Bronchial epithelial cell (primary cell): ENCODE measurements at regions not wholly inside any gene's neighbourhood (a gene's known extent, or its start where the extent isn't known, plus 50 kb on each side); places are given as distances from the start of the nearest gene placed in this dataset.

ENCODE experiments used
- DNase-seq: peaks from one replicate; pipeline ENCODE4 v3.0.0-alpha.2; 2010; ENCODE audit warnings: low read depth
- FAIRE-seq: peaks from 2 replicates; lab custom pipeline; 2011; peaks lifted over from hg19 to GRCh38; lab: Jason Lieb, UNC
- H3K27me3 ChIP-seq: 2 replicates; pipeline ENCODE4 v1.5.1; 2011; ENCODE audit warnings: low read length; ENCODE audit not compliant: control insufficient read depth, insufficient read depth
- H3K36me3 ChIP-seq: 2 replicates; pipeline ENCODE4 v1.5.1; 2011; ENCODE audit warnings: low read length; ENCODE audit not compliant: control insufficient read depth, insufficient read depth
- H3K4me3 ChIP-seq: 2 replicates; pipeline ENCODE4 v1.5.1; 2011; ENCODE audit warnings: mild to moderate bottlenecking, low read depth, low read length, control low read depth
- TF ChIP-seq, protein P1 (sequence below): IDR thresholded peaks from 2 replicates; pipeline ENCODE4 v1.5.1; 2011; ENCODE audit warnings: mild to moderate bottlenecking, moderate library complexity, low read length, control low read depth, inconsistent platforms; ENCODE audit not compliant: insufficient read depth, severe bottlenecking

- FAIRE-seq: no peak
- Histone ChIP-seq H3K27me3 (no peaks in the 10 kb centered on the region), H3K36me3 (no peaks in the 10 kb centered on the region), H3K4me3 (no peak overlapping the region)
- TF ChIP-seq, protein P1, sequence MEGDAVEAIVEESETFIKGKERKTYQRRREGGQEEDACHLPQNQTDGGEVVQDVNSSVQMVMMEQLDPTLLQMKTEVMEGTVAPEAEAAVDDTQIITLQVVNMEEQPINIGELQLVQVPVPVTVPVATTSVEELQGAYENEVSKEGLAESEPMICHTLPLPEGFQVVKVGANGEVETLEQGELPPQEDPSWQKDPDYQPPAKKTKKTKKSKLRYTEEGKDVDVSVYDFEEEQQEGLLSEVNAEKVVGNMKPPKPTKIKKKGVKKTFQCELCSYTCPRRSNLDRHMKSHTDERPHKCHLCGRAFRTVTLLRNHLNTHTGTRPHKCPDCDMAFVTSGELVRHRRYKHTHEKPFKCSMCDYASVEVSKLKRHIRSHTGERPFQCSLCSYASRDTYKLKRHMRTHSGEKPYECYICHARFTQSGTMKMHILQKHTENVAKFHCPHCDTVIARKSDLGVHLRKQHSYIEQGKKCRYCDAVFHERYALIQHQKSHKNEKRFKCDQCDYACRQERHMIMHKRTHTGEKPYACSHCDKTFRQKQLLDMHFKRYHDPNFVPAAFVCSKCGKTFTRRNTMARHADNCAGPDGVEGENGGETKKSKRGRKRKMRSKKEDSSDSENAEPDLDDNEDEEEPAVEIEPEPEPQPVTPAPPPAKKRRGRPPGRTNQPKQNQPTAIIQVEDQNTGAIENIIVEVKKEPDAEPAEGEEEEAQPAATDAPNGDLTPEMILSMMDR: no peak
- DNase-seq: no peak
Measured at GRCh38 chr13:57843521-57843920, 212.0 kb downstream of the PCDH17 start.

DNA sequence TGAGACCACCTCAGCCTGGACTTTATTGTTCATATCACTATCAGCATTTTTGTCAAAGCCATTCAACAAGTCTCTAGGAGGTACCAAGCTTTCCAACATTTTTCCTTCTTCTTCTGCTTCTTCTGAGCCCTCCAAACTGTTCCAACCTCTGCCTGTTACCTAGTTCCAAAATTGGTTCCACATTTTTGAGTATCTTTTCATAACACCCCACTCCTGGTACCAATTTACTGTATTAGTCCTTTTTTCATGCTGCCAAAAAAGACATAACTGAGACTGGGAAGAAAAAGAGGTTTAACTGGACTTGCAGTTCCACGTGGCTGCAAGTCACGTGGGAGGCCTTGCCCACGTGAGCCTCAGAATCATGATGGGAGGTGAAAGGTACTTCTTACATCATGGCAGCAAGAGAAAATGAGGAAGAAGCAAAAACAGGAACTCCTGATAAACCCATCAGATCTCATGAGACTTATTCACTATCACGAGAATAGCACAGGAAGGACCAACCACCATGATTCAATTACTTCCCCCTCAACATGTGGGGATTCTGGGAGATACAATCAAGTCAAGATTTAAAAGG lies 215.1 kb downstream of the PCDH17 start:
- Histone ChIP-seq H3K36me3 (no peaks in the 10 kb centered on the region), H3K4me3 (no peak overlapping the region), H3K27me3 (no peaks in the 10 kb centered on the region)
- DNase-seq: no peak
- TF ChIP-seq, protein P1: no peak
- FAIRE-seq: no peak

DNA sequence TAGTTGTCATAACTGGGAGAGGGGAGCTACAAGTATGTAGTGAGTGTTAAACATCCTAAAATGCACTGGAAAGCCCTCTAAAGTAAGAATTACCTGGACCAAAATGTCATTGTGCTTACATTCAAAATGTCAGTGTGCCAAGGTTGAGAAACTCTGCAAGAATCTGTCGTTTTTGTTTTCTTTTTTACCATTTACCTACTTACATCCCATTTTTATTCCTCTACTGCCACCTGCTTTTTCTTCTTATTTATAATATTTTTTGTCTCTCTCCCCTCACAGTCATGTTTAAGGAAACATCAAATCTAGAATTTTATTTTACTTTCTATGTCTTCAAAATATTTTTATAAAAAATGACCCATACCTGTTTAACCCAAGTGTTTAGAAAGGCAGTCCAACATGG lies 226.4 kb downstream of the PCDH17 start:
- DNase-seq (no peak), FAIRE-seq (no peak)
- H3K36me3 ChIP-seq: no peaks in the 10 kb centered on the region
- H3K27me3 ChIP-seq: no peaks in the 10 kb centered on the region
- TF ChIP-seq, protein P1: no peak
- no peak overlapping the region for H3K4me3 ChIP-seq

GRCh38 chr13:57858376-57858775 lies 226.8 kb downstream of the PCDH17 start:
- H3K36me3 ChIP-seq: no peaks in the 10 kb centered on the region
- H3K4me3 ChIP-seq: no peak overlapping the region
- no peak for DNase-seq
- no peaks in the 10 kb centered on the region for H3K27me3 ChIP-seq
- TF ChIP-seq, protein P1: no peak
- no peak for FAIRE-seq

DNA sequence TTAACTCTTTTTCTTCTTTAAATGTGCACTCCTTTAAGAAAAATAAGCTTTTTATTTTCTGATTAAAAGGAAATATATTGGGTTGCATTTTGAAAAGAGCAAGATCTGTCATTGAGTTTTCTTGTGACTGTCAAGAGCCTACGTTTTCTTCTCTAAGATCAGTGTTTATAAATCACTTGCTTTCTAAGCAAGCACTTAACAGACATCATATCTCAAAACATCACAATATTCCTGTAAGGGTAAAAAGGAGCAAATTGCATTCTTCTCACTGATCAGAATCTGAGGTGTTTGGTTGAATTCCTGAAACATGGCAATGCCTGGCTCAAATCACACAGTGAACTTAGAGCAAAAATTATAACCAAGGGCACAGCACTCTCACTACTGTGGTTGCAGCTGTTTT lies 231.3 kb downstream of the PCDH17 start:
- no peaks in the 10 kb centered on the region for H3K27me3 ChIP-seq
- H3K36me3 ChIP-seq: no peaks in the 10 kb centered on the region
- TF ChIP-seq, protein P1: no peak
- DNase-seq (no peak), FAIRE-seq (no peak)
- H3K4me3 ChIP-seq: no peak overlapping the region
